ENCODE measurements at regions not wholly inside any gene's neighbourhood (a gene's known extent, or its start where the extent isn't known, plus 50 kb on each side); places are given as distances from the start of the nearest gene placed in this dataset.

- DNase-seq = no peak
Observed at GRCh38 chr2:41926614-41927580, 120.9 kb upstream of the PKDCC start.

GRCh38 chr2:41927581-41928264 is 120.1 kb upstream of the PKDCC start:
- no peak for DNase-seq

- DNase-seq = no peak
Observed at GRCh38 chr2:41928526-41928925, 119.3 kb upstream of the PKDCC start.

- DNase-seq = no peak
Observed at GRCh38 chr2:41930807-41931566, 116.8 kb upstream of the PKDCC start.

- DNase-seq = no peak
Observed at GRCh38 chr2:41932241-41933045, 115.4 kb upstream of the PKDCC start.

GRCh38 chr2:41933046-41933420 is 114.8 kb upstream of the PKDCC start:
- no peak for DNase-seq

GRCh38 chr2:41933585-41934320 is 114.1 kb upstream of the PKDCC start:
- no peak for DNase-seq

GRCh38 chr2:41934329-41934958 is 113.4 kb upstream of the PKDCC start:
- DNase-seq = no peak

- DNase-seq = no peak
Observed at GRCh38 chr2:41935002-41935401, 112.8 kb upstream of the PKDCC start.

GRCh38 chr2:41935825-41936224 is 112.0 kb upstream of the PKDCC start:
- DNase-seq = no peak

GRCh38 chr2:41936771-41937463 is 110.9 kb upstream of the PKDCC start:
- no peak for DNase-seq

GRCh38 chr2:41937464-41937906 is 110.3 kb upstream of the PKDCC start:
- DNase-seq = no peak

- DNase-seq = no peak
Observed at GRCh38 chr2:41937921-41938708, 109.7 kb upstream of the PKDCC start.

- DNase-seq = no peak
Observed at GRCh38 chr2:41940060-41940744, 107.6 kb upstream of the PKDCC start.

GRCh38 chr2:41940745-41941063 is 107.1 kb upstream of the PKDCC start:
- no peak for DNase-seq

GRCh38 chr2:41941831-41942230 is 106.0 kb upstream of the PKDCC start:
- DNase-seq = no peak

- no peak for DNase-seq
Observed at GRCh38 chr2:41942278-41942677, 105.5 kb upstream of the PKDCC start.

GRCh38 chr2:41943159-41943558 is 104.7 kb upstream of the PKDCC start:
- DNase-seq = no peak

GRCh38 chr2:41944220-41944880 is 103.5 kb upstream of the PKDCC start:
- no peak for DNase-seq

Data from NCI-H1436 (cell line).